Spleen (tissue), 7 donors: ENCODE measurements at regions not wholly inside any gene's neighbourhood (a gene's known extent, or its start where the extent isn't known, plus 50 kb on each side); places are given as distances from the start of the nearest gene placed in this dataset.

Source experiments
- POLR2A ChIP-seq, 3 donors: fragments of 450-650 bp; IDR thresholded peaks; one replicate each; pipeline ENCODE4 v1.5.1; 2017; ENCODE audit warnings: antibody characterized with exemption in 3 of 3, mild to moderate bottlenecking in 1 of 3
- POLR2AphosphoS5 ChIP-seq, 3 donors: sonication (generic); formaldehyde crosslinking; IDR thresholded peaks; one replicate each; pipeline ENCODE4 v1.5.1; 2017; ENCODE audit warnings: antibody characterized with exemption in 3 of 3
- TF ChIP-seq, protein P1 (sequence below), 11 experiments: fragments of 200-600 bp in 7 of 11; fragments of 450-650 bp in 4 of 11; sonication (generic) in 4 of 11; IDR thresholded peaks in 8 of 11; conservative IDR thresholded peaks in 3 of 11; 1 replicate in 7 of 11; 2 replicates in 4 of 11; pipeline versions ENCODE4 v1.4.0 to v1.8.0; 2016 to 2021; ENCODE audit warnings: antibody characterized with exemption in 11 of 11, inconsistent platforms in 4 of 11, mild to moderate bottlenecking in 1 of 11
- donor health status: DM: no; HTN: no; CAD: no; lungs with moderate emphysema.
- donor health status: DM: no; HTN: no; CAD: no.
- donor health status: DM: no; HTN: no; CAD: no.

DNA sequence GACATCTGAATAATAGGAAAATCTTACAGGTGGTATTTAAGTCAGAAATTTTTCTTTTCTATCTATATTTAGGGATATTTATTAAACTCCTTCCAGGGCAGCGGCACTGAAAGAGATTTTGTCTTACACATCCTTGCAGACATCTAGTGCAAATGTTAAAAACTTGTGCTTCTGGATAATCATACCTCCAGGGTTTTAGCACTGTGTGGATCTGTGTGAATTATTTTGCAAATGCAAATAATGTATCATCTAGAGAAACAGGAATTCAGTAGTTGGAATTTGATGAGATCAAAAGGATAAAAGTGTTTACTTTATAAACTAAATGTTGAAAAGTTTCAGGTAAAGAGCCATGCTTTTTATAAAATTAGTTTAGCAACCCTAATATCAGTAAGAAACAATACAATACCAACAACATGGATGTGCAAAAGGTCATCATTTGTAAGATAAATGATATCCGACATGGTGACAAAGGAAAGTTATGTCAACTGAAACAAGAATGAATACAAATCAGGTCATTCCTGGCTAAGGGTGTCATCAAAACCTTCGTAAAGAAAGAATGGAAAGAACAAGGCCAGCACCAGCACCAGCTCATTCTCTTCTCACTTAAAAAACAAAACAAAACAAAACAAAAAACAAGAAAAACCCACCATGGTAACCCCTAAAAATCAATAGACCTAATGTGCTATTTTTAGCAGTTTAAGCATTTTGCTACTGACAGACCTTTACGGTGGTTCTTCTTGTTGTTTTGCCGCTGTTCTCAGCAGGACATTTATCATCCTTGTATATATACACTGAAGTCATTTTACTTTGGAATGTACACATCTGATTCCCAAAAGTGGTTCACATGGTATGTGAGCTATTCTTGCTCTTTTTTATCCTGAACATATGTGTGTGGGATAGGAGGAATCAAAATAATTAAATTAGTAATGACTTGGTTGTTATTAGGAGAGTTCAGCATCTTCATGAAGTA lies 219.7 kb upstream of the NDST3 start:
- TF ChIP-seq, protein P1, sequence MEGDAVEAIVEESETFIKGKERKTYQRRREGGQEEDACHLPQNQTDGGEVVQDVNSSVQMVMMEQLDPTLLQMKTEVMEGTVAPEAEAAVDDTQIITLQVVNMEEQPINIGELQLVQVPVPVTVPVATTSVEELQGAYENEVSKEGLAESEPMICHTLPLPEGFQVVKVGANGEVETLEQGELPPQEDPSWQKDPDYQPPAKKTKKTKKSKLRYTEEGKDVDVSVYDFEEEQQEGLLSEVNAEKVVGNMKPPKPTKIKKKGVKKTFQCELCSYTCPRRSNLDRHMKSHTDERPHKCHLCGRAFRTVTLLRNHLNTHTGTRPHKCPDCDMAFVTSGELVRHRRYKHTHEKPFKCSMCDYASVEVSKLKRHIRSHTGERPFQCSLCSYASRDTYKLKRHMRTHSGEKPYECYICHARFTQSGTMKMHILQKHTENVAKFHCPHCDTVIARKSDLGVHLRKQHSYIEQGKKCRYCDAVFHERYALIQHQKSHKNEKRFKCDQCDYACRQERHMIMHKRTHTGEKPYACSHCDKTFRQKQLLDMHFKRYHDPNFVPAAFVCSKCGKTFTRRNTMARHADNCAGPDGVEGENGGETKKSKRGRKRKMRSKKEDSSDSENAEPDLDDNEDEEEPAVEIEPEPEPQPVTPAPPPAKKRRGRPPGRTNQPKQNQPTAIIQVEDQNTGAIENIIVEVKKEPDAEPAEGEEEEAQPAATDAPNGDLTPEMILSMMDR (IDR thresholded peaks at IDR 0.05 in 8 of 11, conservative IDR thresholded peaks at IDR 0.05 in 3 of 11), result no peak
- TF ChIP-seq POLR2AphosphoS5 (IDR thresholded peaks at IDR 0.05) (no peak), POLR2A (IDR thresholded peaks at IDR 0.05) (no peak)
